WTC11 (cell line): ENCODE measurements at regions not wholly inside any gene's neighbourhood (a gene's known extent, or its start where the extent isn't known, plus 50 kb on each side); places are given as distances from the start of the nearest gene placed in this dataset.

Experiments
- ARID4B ChIP-seq: sonication (generic); formaldehyde crosslinking; IDR thresholded peaks from 2 replicates; pipeline ENCODE4 v1.8.0; 2023; ENCODE audit warnings: missing genetic modification reagents, mild to moderate bottlenecking, borderline replicate concordance
- CBFB ChIP-seq: sonication (generic); formaldehyde crosslinking; IDR thresholded peaks from 2 replicates; pipeline ENCODE4 v1.8.1; 2022; ENCODE audit warnings: mild to moderate bottlenecking, low read depth, missing genetic modification reagents
- CREB1 ChIP-seq: sonication (generic); formaldehyde crosslinking; IDR thresholded peaks from 2 replicates; pipeline ENCODE4 v1.8.0; 2023; ENCODE audit warnings: mild to moderate bottlenecking, missing genetic modification reagents
- ELF4 ChIP-seq: sonication (generic); formaldehyde crosslinking; IDR thresholded peaks from 2 replicates; pipeline ENCODE4 v1.8.1; 2022; ENCODE audit warnings: low read depth, mild to moderate bottlenecking, moderate library complexity, missing genetic modification reagents
- ESRRA ChIP-seq: sonication (generic); formaldehyde crosslinking; IDR thresholded peaks from 2 replicates; pipeline ENCODE4 v1.8.1; 2022; ENCODE audit warnings: mild to moderate bottlenecking, missing genetic modification reagents, borderline replicate concordance
- GABPB1 ChIP-seq: sonication (generic); formaldehyde crosslinking; IDR thresholded peaks from 2 replicates; pipeline ENCODE4 v1.8.1; 2023; ENCODE audit warnings: mild to moderate bottlenecking, missing genetic modification reagents
- KAT7 ChIP-seq: sonication (generic); formaldehyde crosslinking; IDR thresholded peaks from 2 replicates; pipeline ENCODE4 v1.8.1; 2023; ENCODE audit warnings: missing genetic modification reagents, mild to moderate bottlenecking, borderline replicate concordance
- NFE2L1 ChIP-seq: sonication (generic); formaldehyde crosslinking; IDR thresholded peaks from 2 replicates; pipeline ENCODE4 v1.8.1; 2023; ENCODE audit warnings: missing genetic modification reagents
- NR2C2 ChIP-seq: sonication (generic); formaldehyde crosslinking; IDR thresholded peaks from 2 replicates; pipeline ENCODE4 v1.8.0; 2022; ENCODE audit warnings: mild to moderate bottlenecking, missing genetic modification reagents
- TEAD1 ChIP-seq: sonication (generic); formaldehyde crosslinking; IDR thresholded peaks from 2 replicates; pipeline ENCODE4 v1.8.0; 2022; ENCODE audit warnings: mild to moderate bottlenecking, missing genetic modification reagents
- ZNF416 ChIP-seq: fragments of 250-450 bp; sonication (Bioruptor Pico); IDR thresholded peaks from 2 replicates; pipeline ENCODE4 v1.9.0; 2021; ENCODE audit warnings: mild to moderate bottlenecking, inconsistent platforms
- TF ChIP-seq, protein P1 (sequence below): fragments of 200-600 bp; IDR thresholded peaks from 2 replicates; pipeline ENCODE4 v1.8.0; 2022; ENCODE audit warnings: antibody characterized with exemption
- TF ChIP-seq, protein P2 (sequence below): sonication (generic); formaldehyde crosslinking; IDR thresholded peaks from 2 replicates; pipeline ENCODE4 v1.8.0; 2022; ENCODE audit warnings: mild to moderate bottlenecking, missing genetic modification reagents
- TF ChIP-seq, protein P3 (sequence below): sonication (generic); formaldehyde crosslinking; IDR thresholded peaks from 2 replicates; pipeline ENCODE4 v1.8.1; 2022; ENCODE audit warnings: mild to moderate bottlenecking, moderate library complexity, missing genetic modification reagents

DNA sequence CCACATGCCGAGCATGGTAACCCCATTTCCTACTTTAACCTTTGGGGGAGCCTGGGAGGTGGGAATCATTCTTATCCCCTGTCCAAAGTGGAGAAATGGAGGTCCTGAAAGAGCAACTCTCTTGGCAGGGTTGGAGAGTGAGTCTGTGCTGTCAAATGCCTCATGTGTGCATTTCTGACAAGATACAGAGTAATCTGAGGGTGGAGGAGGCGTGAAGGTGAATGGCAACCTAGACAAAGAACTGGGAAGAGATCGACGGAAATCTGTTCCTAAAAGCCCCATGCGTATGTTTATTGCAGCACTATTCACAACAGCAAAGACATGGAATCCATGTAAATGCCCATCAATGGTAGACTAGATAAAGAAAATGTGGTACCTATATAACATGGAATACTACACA is 63.8 kb upstream of the USP29 start:
- TF ChIP-seq CREB1 (CRISPR knock-in tag), result no peak
- TF ChIP-seq, protein P1, sequence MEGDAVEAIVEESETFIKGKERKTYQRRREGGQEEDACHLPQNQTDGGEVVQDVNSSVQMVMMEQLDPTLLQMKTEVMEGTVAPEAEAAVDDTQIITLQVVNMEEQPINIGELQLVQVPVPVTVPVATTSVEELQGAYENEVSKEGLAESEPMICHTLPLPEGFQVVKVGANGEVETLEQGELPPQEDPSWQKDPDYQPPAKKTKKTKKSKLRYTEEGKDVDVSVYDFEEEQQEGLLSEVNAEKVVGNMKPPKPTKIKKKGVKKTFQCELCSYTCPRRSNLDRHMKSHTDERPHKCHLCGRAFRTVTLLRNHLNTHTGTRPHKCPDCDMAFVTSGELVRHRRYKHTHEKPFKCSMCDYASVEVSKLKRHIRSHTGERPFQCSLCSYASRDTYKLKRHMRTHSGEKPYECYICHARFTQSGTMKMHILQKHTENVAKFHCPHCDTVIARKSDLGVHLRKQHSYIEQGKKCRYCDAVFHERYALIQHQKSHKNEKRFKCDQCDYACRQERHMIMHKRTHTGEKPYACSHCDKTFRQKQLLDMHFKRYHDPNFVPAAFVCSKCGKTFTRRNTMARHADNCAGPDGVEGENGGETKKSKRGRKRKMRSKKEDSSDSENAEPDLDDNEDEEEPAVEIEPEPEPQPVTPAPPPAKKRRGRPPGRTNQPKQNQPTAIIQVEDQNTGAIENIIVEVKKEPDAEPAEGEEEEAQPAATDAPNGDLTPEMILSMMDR, result no peak
- TF ChIP-seq CBFB (CRISPR knock-in tag), result no peak
- no peak for TF ChIP-seq NFE2L1
- TF ChIP-seq TEAD1 (CRISPR knock-in tag), result no peak
- no peak for TF ChIP-seq GABPB1 (CRISPR knock-in tag)
- no peak for TF ChIP-seq NR2C2 (CRISPR knock-in tag)
- no peak for TF ChIP-seq KAT7 (CRISPR knock-in tag)
- TF ChIP-seq, protein P2, sequence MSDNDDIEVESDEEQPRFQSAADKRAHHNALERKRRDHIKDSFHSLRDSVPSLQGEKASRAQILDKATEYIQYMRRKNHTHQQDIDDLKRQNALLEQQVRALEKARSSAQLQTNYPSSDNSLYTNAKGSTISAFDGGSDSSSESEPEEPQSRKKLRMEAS, result no peak
- TF ChIP-seq, protein P3, sequence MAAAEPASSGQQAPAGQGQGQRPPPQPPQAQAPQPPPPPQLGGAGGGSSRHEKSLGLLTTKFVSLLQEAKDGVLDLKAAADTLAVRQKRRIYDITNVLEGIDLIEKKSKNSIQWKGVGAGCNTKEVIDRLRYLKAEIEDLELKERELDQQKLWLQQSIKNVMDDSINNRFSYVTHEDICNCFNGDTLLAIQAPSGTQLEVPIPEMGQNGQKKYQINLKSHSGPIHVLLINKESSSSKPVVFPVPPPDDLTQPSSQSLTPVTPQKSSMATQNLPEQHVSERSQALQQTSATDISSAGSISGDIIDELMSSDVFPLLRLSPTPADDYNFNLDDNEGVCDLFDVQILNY (CRISPR knock-in tag), result no peak
- no peak for TF ChIP-seq ZNF416 (CRISPR knock-in tag)
- TF ChIP-seq ARID4B, result no peak
- no peak for TF ChIP-seq ELF4
- no peak for TF ChIP-seq ESRRA (CRISPR knock-in tag)
